Cardiac muscle cell (in vitro differentiated cells and primary cell): ENCODE measurements at regions not wholly inside any gene's neighbourhood (a gene's known extent, or its start where the extent isn't known, plus 50 kb on each side); places are given as distances from the start of the nearest gene placed in this dataset.

Experiments
- DNase-seq, 2 donors: peaks; one replicate each; pipeline versions ENCODE4 v3.0.0 to v3.0.0-alpha.2; 2010 to 2017; ENCODE audit warnings: low read depth in 1 of 2, low spot score in 1 of 2
- H3K27ac ChIP-seq: fragments of 200-600 bp; sonication (generic); 2 replicates; pipeline ENCODE4 v1.5.1; 2016
- H3K27me3 ChIP-seq: fragments of 200-600 bp; sonication (generic); 2 replicates; pipeline ENCODE4 v1.6.0; 2016; ENCODE audit warnings: control low read depth
- H3K36me3 ChIP-seq: fragments of 200-600 bp; sonication (generic); 2 replicates; pipeline ENCODE4 v1.5.1; 2016; ENCODE audit warnings: control low read depth
- H3K4me1 ChIP-seq: fragments of 200-600 bp; sonication (generic); 2 replicates; pipeline ENCODE4 v1.8.1; 2017; ENCODE audit warnings: low read depth, mild to moderate bottlenecking, mixed run types
- H3K4me3 ChIP-seq: fragments of 200-600 bp; sonication (generic); 2 replicates; pipeline ENCODE4 v1.5.1; 2016; ENCODE audit warnings: mild to moderate bottlenecking
- H3K9me3 ChIP-seq: fragments of 200-600 bp; sonication (generic); 2 replicates; pipeline ENCODE4 v1.5.1; 2017; ENCODE audit warnings: low read depth, mild to moderate bottlenecking, control low read depth
- CTCF ChIP-seq: IDR thresholded peaks from 2 replicates; pipeline ENCODE4 v1.5.1; 2012; ENCODE audit warnings: low read depth, mild to moderate bottlenecking, low read length

- Histone ChIP-seq H3K27me3 (no peaks in the 10 kb centered on the region), H3K4me1 (peaks cover 6% of the 10 kb centered on the region), H3K27ac (no peak overlapping the region), H3K36me3 (no peaks in the 10 kb centered on the region), H3K4me3 (no peak overlapping the region), H3K9me3 (no peaks in the 10 kb centered on the region)
- peak in 1 of 2 donors; percentile 53 for DNase-seq
- TF ChIP-seq CTCF: no peak
Observed at GRCh38 chr11:34830648-34831047, 85.5 kb downstream of the APIP start.

- Histone ChIP-seq H3K36me3 (no peaks in the 10 kb centered on the region), H3K27ac (no peak overlapping the region), H3K27me3 (no peaks in the 10 kb centered on the region), H3K4me1 (peaks cover 6% of the 10 kb centered on the region), H3K9me3 (no peaks in the 10 kb centered on the region), H3K4me3 (no peak overlapping the region)
- no peak for TF ChIP-seq CTCF
- DNase-seq: no peak
Observed at GRCh38 chr11:34830035-34830434, 86.1 kb downstream of the APIP start.

- Histone ChIP-seq H3K27ac (no peak overlapping the region), H3K27me3 (no peaks in the 10 kb centered on the region), H3K36me3 (no peaks in the 10 kb centered on the region), H3K4me3 (no peak overlapping the region), H3K9me3 (no peaks in the 10 kb centered on the region), H3K4me1 (peaks cover 6% of the 10 kb centered on the region)
- no peak for TF ChIP-seq CTCF
- DNase-seq: no peak
Observed at GRCh38 chr11:34827228-34827627, 89.0 kb downstream of the APIP start.

- peaks cover 6% of the 10 kb centered on the region for H3K4me1 ChIP-seq
- H3K27ac ChIP-seq: no peak overlapping the region
- DNase-seq: no peak
- no peaks in the 10 kb centered on the region for H3K9me3 ChIP-seq
- TF ChIP-seq CTCF: no peak
- H3K36me3 ChIP-seq: no peaks in the 10 kb centered on the region
- no peak overlapping the region for H3K4me3 ChIP-seq
- no peaks in the 10 kb centered on the region for H3K27me3 ChIP-seq
Observed at GRCh38 chr11:34826384-34826726, 89.8 kb downstream of the APIP start.

DNA sequence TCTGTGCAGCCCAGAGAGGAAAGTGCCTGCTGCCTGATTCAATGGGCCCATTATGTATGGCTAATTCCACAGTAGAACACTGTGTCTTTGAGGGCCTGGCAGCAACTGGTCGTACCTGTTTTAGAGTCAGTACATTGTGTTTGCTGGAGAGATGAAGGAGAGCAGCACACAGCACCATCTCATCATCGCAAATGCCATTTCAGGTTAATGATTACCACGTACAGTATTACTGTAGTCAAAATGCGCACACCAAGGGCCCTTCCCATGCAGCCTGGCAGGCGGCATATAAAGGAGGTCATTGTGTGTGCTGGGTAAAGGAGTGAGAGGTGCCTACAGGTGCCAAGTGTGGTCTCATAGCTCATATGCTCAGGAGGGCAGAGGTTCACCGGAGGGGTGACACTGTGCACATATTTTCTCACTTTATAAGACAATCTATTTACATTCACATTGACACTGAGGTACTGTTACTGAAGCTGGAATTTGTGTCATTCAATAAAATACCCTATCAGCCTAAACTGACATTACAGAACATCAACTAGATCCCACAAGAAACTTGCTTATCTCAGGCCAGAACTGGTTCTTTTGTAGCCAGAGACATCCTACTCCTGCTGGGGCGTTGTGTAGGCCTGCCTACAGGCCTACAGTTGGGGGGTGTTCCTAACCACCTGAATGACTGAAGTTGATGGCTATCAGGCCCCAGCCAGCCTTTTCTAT is 90.4 kb downstream of the APIP start:
- no peaks in the 10 kb centered on the region for H3K27me3 ChIP-seq
- H3K4me3 ChIP-seq: no peak overlapping the region
- H3K4me1 ChIP-seq: peaks cover 6% of the 10 kb centered on the region
- TF ChIP-seq CTCF: no peak
- DNase-seq: no peak
- no peak overlapping the region for H3K27ac ChIP-seq
- no peaks in the 10 kb centered on the region for H3K36me3 ChIP-seq
- H3K9me3 ChIP-seq: no peaks in the 10 kb centered on the region

GRCh38 chr11:34825315-34825669 is 90.9 kb downstream of the APIP start:
- Histone ChIP-seq H3K4me3 (no peak overlapping the region), H3K4me1 (peaks cover 6% of the 10 kb centered on the region), H3K36me3 (no peaks in the 10 kb centered on the region), H3K27ac (no peak overlapping the region), H3K9me3 (no peaks in the 10 kb centered on the region), H3K27me3 (no peaks in the 10 kb centered on the region)
- no peak for DNase-seq
- no peak for TF ChIP-seq CTCF
